DMS53 (cell line): ENCODE measurements at regions not wholly inside any gene's neighbourhood (a gene's known extent, or its start where the extent isn't known, plus 50 kb on each side); places are given as distances from the start of the nearest gene placed in this dataset.
A peak's percentile ranks its signal among the peaks of the same experiment; 100 is the strongest.
"Not testable (repeated sequence)": the region's sequence is repeated elsewhere in the genome, so short reads cannot be mapped to it uniquely, and the experiment has no call there.

Source experiments
- DNase-seq: peaks from one replicate; lab custom pipeline; 2025; lab: John Stamatoyannopoulos, UW

- DNase-seq: no peak
Measured at GRCh38 chr5:83404182-83404716, 67.3 kb upstream of the VCAN start.

- no peak for DNase-seq
Measured at GRCh38 chr5:83405662-83406061, 65.9 kb upstream of the VCAN start.

GRCh38 chr5:83406906-83407305 is 64.6 kb upstream of the VCAN start:
- no peak for DNase-seq

- no peak for DNase-seq
Measured at GRCh38 chr5:83407931-83408330, 63.6 kb upstream of the VCAN start.

- DNase-seq: no peak
Measured at GRCh38 chr5:83408719-83409118, 62.8 kb upstream of the VCAN start.

- DNase-seq: not testable (repeated sequence)
Measured at GRCh38 chr5:83409776-83410175, 61.8 kb upstream of the VCAN start.

GRCh38 chr5:83410319-83410718 is 61.2 kb upstream of the VCAN start:
- not testable (repeated sequence) for DNase-seq

- no peak for DNase-seq
Measured at GRCh38 chr5:83414601-83415000, 56.9 kb upstream of the VCAN start.

GRCh38 chr5:83417884-83418283 is 53.7 kb upstream of the VCAN start:
- peak; percentile 35 for DNase-seq

GRCh38 chr5:83418356-83419321 is 52.9 kb upstream of the VCAN start:
- peak; percentile 61 for DNase-seq
